Neural progenitor cell (in vitro differentiated cells): ENCODE measurements at regions not wholly inside any gene's neighbourhood (a gene's known extent, or its start where the extent isn't known, plus 50 kb on each side); places are given as distances from the start of the nearest gene placed in this dataset.

ENCODE experiments used
- DNase-seq: peaks from one replicate; pipeline ENCODE4 v3.0.0-alpha.2; 2016; ENCODE audit warnings: low spot score
- H2AFZ ChIP-seq: fragments of 200-600 bp; sonication (generic); replicated peaks from 2 replicates; pipeline ENCODE4 v1.6.1; 2016; ENCODE audit warnings: antibody characterized with exemption
- H3F3A ChIP-seq: fragments of 200-600 bp; sonication (generic); 2 replicates; pipeline ENCODE4 v1.6.1; 2016; ENCODE audit warnings: antibody characterized with exemption, low read depth
- H3K27ac ChIP-seq: fragments of 200-600 bp; sonication (generic); 2 replicates; pipeline ENCODE4 v1.5.1; 2016; ENCODE audit warnings: mild to moderate bottlenecking
- H3K27me3 ChIP-seq: fragments of 200-600 bp; sonication (generic); 2 replicates; pipeline ENCODE4 v1.6.1; 2016; ENCODE audit warnings: mild to moderate bottlenecking, moderate library complexity
- H3K36me3 ChIP-seq: fragments of 200-600 bp; sonication (generic); 2 replicates; pipeline ENCODE4 v1.5.1; 2016
- H3K4me1 ChIP-seq: fragments of 200-600 bp; sonication (generic); 2 replicates; pipeline ENCODE4 v1.6.1; 2016; ENCODE audit warnings: mixed run types
- H3K4me2 ChIP-seq: fragments of 200-600 bp; sonication (generic); 2 replicates; pipeline ENCODE4 v1.6.1; 2016
- H3K4me3 ChIP-seq: fragments of 200-600 bp; sonication (generic); 2 replicates; pipeline ENCODE4 v1.5.1; 2016
- H3K79me2 ChIP-seq: fragments of 200-600 bp; sonication (generic); 2 replicates; pipeline ENCODE4 v1.6.1; 2016; ENCODE audit warnings: low read depth
- H3K9ac ChIP-seq: fragments of 200-600 bp; sonication (generic); 2 replicates; pipeline ENCODE4 v1.6.1; 2016
- H3K9me3 ChIP-seq: fragments of 200-600 bp; sonication (generic); 2 replicates; pipeline ENCODE4 v1.5.1; 2016; ENCODE audit warnings: low read depth
- H4K20me1 ChIP-seq: fragments of 200-600 bp; sonication (generic); 2 replicates; pipeline ENCODE4 v1.6.1; 2016; ENCODE audit warnings: low read depth
- H3K27ac Mint-ChIP-seq: 3 replicates; pipeline ENCODE4 v1.8.0; 2021; ENCODE audit warnings: mixed read lengths
- H3K27me3 Mint-ChIP-seq: 2 replicates; pipeline ENCODE4 v1.8.0; 2022; ENCODE audit warnings: low read depth, mild to moderate bottlenecking, inconsistent platforms, moderate library complexity, mixed read lengths; ENCODE audit not compliant: insufficient read depth
- H3K36me3 Mint-ChIP-seq: 3 replicates; pipeline ENCODE4 v1.8.0; 2021; ENCODE audit warnings: mixed read lengths
- H3K4me1 Mint-ChIP-seq: 3 replicates; pipeline ENCODE4 v1.8.0; 2021; ENCODE audit warnings: mixed read lengths
- H3K4me3 Mint-ChIP-seq: 3 replicates; pipeline ENCODE4 v1.8.0; 2021; ENCODE audit warnings: mild to moderate bottlenecking, moderate library complexity, mixed read lengths
- H3K9me3 Mint-ChIP-seq: 3 replicates; pipeline ENCODE4 v1.8.0; 2020; ENCODE audit warnings: mixed read lengths
- CTCF ChIP-seq: fragments of 200-600 bp; sonication (generic); IDR thresholded peaks from 2 replicates; pipeline ENCODE4 v1.5.1; 2017; ENCODE audit warnings: antibody characterized with exemption, mild to moderate bottlenecking
- EZH2 ChIP-seq: fragments of 200-600 bp; sonication (generic); IDR thresholded peaks from 2 replicates; pipeline ENCODE4 v1.6.1; 2017; ENCODE audit warnings: antibody characterized with exemption, mild to moderate bottlenecking, moderate library complexity
- EZH2phosphoT487 ChIP-seq: fragments of 200-600 bp; sonication (generic); IDR thresholded peaks from 2 replicates; pipeline ENCODE4 v1.6.1; 2017; ENCODE audit warnings: antibody characterized with exemption

GRCh38 chr11:27563641-27564040 lies 57.1 kb upstream of the LIN7C start:
- H3K4me3 Mint-ChIP-seq, result no peak overlapping the region
- no peaks in the 10 kb centered on the region for H3K9me3 Mint-ChIP-seq
- no peak for TF ChIP-seq EZH2phosphoT487
- no peak for TF ChIP-seq CTCF
- TF ChIP-seq EZH2, result no peak
- Histone ChIP-seq H3K9me3 (no peaks in the 10 kb centered on the region), H3K4me2 (no peak overlapping the region), H3K4me3 (no peak overlapping the region), H3K27me3 (no peaks in the 10 kb centered on the region), H3K4me1 (no peaks in the 10 kb centered on the region), H3F3A (no peaks in the 10 kb centered on the region), H3K79me2 (no peaks in the 10 kb centered on the region), H4K20me1 (no peaks in the 10 kb centered on the region), H3K9ac (no peak overlapping the region), H3K36me3 (no peaks in the 10 kb centered on the region), H2AFZ (no peak overlapping the region), H3K27ac (no peak overlapping the region)
- no peaks in the 10 kb centered on the region for H3K4me1 Mint-ChIP-seq
- H3K36me3 Mint-ChIP-seq, result no peaks in the 10 kb centered on the region
- no peaks in the 10 kb centered on the region for H3K27me3 Mint-ChIP-seq
- no peak overlapping the region for H3K27ac Mint-ChIP-seq
- DNase-seq, result no peak

- H4K20me1 ChIP-seq, result no peaks in the 10 kb centered on the region
- Mint-ChIP-seq H3K27ac (no peak overlapping the region), H3K36me3 (no peaks in the 10 kb centered on the region), H3K9me3 (no peaks in the 10 kb centered on the region), H3K4me3 (no peak overlapping the region), H3K4me1 (no peaks in the 10 kb centered on the region), H3K27me3 (no peaks in the 10 kb centered on the region)
- no peak overlapping the region for H3K9ac ChIP-seq
- DNase-seq, result no peak
- H2AFZ ChIP-seq, result no peak overlapping the region
- no peaks in the 10 kb centered on the region for H3K4me1 ChIP-seq
- H3K4me3 ChIP-seq, result no peak overlapping the region
- H3K79me2 ChIP-seq, result no peaks in the 10 kb centered on the region
- H3K36me3 ChIP-seq, result no peaks in the 10 kb centered on the region
- no peaks in the 10 kb centered on the region for H3K9me3 ChIP-seq
- no peak overlapping the region for H3K4me2 ChIP-seq
- no peaks in the 10 kb centered on the region for H3F3A ChIP-seq
- no peak for TF ChIP-seq CTCF
- no peak for TF ChIP-seq EZH2phosphoT487
- TF ChIP-seq EZH2, result no peak
- H3K27me3 ChIP-seq, result no peaks in the 10 kb centered on the region
- H3K27ac ChIP-seq, result no peak overlapping the region
Observed at GRCh38 chr11:27563201-27563600, 56.6 kb upstream of the LIN7C start.

GRCh38 chr11:27558401-27558800 lies 51.8 kb upstream of the LIN7C start:
- no peaks in the 10 kb centered on the region for H3K27me3 Mint-ChIP-seq
- Histone ChIP-seq H3K4me1 (peaks cover 4% of the 10 kb centered on the region), H3K27ac (no peak overlapping the region), H3K9ac (no peak overlapping the region), H3K79me2 (no peaks in the 10 kb centered on the region), H4K20me1 (no peaks in the 10 kb centered on the region), H3K36me3 (no peaks in the 10 kb centered on the region), H3F3A (no peaks in the 10 kb centered on the region), H3K4me3 (no peak overlapping the region), H3K27me3 (no peaks in the 10 kb centered on the region), H3K4me2 (no peak overlapping the region), H3K9me3 (no peaks in the 10 kb centered on the region), H2AFZ (no peak overlapping the region)
- H3K4me1 Mint-ChIP-seq, result no peaks in the 10 kb centered on the region
- H3K27ac Mint-ChIP-seq, result no peak overlapping the region
- no peaks in the 10 kb centered on the region for H3K9me3 Mint-ChIP-seq
- no peak overlapping the region for H3K4me3 Mint-ChIP-seq
- DNase-seq, result no peak
- no peaks in the 10 kb centered on the region for H3K36me3 Mint-ChIP-seq
- TF ChIP-seq CTCF (no peak), EZH2 (no peak), EZH2phosphoT487 (no peak)

GRCh38 chr11:27557226-27557625 lies 50.7 kb upstream of the LIN7C start:
- Histone ChIP-seq H3K4me3 (no peak overlapping the region), H3K9me3 (no peaks in the 10 kb centered on the region), H3K36me3 (no peaks in the 10 kb centered on the region), H3K79me2 (no peaks in the 10 kb centered on the region), H2AFZ (no peak overlapping the region), H3K27ac (no peak overlapping the region), H3K4me2 (no peak overlapping the region), H3F3A (no peaks in the 10 kb centered on the region), H3K9ac (no peak overlapping the region), H4K20me1 (no peaks in the 10 kb centered on the region), H3K27me3 (no peaks in the 10 kb centered on the region), H3K4me1 (peaks cover 4% of the 10 kb centered on the region)
- H3K36me3 Mint-ChIP-seq, result no peaks in the 10 kb centered on the region
- no peak for TF ChIP-seq EZH2
- TF ChIP-seq EZH2phosphoT487, result no peak
- no peak for TF ChIP-seq CTCF
- no peaks in the 10 kb centered on the region for H3K4me1 Mint-ChIP-seq
- no peak for DNase-seq
- no peak overlapping the region for H3K27ac Mint-ChIP-seq
- H3K27me3 Mint-ChIP-seq, result no peaks in the 10 kb centered on the region
- no peak overlapping the region for H3K4me3 Mint-ChIP-seq
- H3K9me3 Mint-ChIP-seq, result no peaks in the 10 kb centered on the region
